ENCODE measurements at regions not wholly inside any gene's neighbourhood (a gene's known extent, or its start where the extent isn't known, plus 50 kb on each side); places are given as distances from the start of the nearest gene placed in this dataset.
"Not testable (repeated sequence)": the region's sequence is repeated elsewhere in the genome, so short reads cannot be mapped to it uniquely, and the experiment has no call there.

DNA sequence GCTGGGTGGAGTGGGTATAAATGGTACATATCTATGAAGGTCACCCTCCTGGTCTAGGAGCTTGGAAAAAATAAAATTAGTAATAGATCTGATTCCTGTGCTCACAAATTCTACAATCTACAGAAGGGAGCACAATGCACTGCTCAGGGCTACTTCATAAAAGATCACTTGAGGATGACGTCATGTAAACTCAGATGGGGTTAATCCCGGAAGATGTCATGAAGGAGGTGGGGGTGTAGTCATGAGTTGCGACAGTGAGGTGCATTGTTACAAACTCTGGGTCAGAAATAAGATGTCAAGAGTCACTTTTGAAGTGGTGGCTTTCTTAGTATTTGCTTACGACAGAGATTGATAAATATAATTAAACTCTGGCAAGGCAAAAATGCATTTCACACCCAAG lies 68.2 kb downstream of the LHX9 start:
- DNase-seq: no peak

DNA sequence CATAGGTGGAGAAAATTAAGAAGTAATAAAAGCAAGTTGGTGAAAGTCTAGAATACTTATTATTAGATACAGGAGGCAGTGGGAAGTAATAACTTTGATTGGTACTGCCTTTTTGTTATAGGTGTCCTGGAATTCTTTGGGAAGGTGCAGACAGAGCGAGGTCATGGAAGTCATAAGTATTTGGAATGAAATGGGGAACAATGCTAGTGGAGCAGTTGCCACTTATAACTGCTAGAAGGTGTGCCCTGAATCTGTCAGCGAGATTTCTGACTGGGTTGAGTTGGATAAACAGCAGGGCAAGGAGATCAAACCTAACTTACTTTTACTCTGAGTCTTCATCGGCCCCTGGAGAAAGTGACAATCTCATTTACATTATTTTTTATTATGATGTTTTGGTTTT lies 69.6 kb downstream of the LHX9 start:
- no peak for DNase-seq

DNA sequence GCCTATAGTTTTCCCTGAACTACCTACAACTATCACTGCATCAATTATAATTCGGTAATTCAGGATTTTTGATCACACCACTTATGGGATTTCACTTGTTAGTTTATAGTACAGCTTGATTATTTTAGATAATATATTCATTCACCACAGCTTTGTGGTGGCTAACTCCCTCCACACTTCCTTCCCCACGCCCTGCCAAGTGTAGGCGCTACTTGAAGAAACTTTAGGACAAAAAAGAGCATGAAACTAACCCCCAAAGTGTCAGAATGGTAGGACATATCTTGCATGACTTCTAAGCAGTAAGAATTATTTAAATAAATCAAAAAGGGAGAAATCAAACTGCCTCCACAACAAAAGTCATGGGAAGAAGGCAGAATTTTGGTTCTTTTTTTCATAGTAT lies 70.1 kb downstream of the LHX9 start:
- DNase-seq: no peak

DNA sequence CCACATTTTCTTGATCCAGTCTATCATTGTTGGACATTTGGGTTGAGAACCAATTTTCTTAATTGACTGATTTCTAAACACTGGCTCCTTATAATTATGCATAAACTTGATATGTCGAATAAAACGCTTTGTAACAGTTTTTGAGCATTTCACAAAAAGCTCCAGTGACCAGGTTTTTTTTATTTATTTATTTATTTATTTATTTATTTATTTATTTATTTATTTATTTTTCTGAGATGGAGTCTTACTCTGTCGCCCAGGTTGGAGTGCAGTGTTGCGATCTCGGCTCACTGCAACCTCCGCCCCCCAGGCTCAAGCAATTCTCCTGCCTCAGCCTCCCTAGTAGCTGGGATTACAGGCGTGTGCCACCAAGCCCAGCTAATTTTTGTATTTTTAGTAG lies 71.4 kb downstream of the LHX9 start:
- not testable (repeated sequence) for DNase-seq

DNA sequence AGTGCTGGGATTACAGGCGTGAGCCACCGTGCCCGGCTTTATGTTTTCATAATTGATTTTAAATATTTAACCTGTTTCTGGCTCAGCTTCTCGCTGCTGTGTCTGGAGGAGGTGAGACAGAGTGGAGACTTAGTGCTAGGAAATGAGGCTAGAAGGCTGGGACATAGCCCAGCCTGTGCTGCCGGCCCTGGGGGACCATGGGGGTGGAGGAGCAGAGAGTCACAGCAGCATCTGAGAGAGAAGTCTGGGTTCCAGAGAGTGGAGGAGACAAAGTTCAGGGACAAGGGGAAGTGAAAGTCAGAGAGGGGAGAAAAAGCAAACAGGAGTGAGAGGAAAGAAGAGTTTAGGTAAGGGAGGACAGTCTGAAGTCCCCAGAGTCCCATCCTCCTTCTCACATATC lies 71.9 kb downstream of the LHX9 start:
- DNase-seq: no peak

DNA sequence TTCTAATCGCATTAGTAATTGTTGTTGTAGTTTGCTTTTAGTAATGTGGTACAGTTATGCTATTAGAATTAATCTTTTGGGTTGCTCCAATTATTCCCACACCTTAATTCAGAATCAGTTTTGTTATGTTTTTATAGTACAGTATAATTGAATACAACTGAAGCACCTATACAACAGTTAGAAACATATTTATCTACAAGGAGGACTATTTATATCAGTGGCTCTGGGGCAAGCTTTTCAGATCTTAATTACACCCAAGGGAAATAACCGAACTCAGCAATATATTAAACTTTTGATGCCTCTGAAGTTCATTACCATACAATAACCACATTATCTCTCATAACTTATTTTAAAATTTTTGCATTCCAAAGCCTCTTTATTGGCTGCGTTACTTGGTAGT lies 74.4 kb downstream of the LHX9 start:
- DNase-seq: no peak

DNA sequence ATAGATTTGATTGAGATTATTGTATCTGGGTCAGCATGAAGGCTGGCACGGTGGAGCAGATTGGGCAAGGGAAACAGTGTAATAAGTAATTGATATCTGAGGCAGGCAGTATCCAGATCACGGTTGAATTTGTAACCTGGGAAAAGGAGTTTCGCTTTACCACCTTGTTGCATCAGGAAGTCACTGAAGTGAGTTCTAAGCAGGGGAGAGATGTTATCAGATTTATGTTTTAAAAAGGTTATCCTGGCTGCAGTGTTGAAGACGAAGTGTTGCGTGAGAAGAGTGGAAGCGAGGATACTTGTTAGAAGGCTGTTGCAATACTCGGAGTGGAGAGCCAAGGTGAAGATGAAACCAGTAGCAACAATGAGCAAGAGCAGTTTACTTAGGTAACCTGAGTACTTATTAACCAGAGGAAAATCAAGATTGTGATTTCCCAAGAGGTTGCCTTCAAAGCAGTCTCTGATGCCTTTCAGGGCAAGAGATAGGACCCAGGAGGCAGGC lies 77.8 kb downstream of the LHX9 start:
- no peak for DNase-seq

DNA sequence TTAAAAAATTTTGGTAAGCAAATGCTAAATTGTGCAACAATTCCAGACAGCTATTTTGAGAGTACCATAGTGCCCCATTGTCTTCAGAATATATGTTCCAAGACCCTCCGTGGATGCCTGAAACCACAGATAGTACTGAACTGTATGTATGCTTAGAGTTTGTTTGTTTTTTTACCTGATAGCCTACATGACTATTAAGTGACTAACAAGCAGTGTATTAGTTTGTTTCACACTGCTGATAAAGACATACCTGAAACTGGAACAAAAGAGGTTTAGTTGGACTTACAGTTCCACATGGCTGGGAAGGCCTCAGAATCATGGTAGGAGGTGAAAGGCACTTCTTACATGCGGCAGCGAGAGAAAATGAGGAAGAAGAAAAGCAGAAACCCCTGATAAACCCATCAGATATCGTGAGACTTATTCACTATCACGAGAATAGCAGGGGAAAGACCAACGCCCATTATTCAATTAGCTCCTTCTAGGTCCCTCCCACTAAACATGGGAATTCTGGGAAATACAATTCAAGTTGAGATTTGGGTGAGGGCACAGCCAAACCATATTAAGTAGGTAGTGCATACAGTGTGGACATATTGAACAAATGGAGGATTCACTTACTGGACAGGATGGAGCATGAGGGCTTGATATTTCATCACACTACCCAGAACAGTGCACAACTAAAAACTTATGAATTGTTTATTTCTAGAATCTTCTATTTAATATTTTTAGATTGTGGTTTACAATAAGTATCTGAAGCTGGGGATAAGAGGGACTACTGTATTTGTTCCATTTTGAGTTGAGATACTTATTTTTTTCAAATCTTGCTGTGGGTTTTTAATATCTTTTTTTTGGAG lies 78.5 kb downstream of the LHX9 start:
- DNase-seq: no peak

DNA sequence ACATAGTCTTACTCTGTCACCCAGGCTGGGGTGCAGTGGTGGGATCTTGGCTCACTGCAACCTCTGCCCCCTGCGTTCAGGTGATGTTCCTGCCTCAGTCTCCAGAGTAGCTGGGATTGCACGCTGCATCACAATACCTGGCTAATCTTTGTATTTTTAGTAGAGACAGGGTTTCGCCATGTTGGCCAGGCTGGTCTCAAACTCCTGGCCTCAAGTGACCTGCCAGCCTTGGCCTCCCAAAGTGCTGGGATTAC lies 79.0 kb downstream of the LHX9 start:
- not testable (repeated sequence) for DNase-seq

DNA sequence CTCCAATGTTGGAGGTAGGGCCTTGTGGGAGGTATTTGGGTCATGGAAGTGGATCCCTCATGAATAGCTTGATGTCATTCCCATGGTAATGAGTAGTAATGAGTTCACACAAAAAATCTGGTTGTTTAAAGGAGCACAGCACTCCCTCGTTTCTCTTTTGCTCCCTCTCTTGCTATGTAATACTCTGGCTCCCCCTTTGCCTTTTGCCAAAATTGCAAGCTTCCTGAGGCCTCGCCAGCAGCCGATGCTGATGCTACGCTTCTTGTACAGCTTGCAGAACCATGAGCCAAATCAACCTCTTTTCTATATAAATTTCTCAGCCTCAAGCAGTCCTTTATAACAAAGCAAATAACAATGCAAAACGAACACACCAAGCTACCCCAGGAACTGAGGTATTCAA lies 80.9 kb downstream of the LHX9 start:
- DNase-seq: no peak

DNA sequence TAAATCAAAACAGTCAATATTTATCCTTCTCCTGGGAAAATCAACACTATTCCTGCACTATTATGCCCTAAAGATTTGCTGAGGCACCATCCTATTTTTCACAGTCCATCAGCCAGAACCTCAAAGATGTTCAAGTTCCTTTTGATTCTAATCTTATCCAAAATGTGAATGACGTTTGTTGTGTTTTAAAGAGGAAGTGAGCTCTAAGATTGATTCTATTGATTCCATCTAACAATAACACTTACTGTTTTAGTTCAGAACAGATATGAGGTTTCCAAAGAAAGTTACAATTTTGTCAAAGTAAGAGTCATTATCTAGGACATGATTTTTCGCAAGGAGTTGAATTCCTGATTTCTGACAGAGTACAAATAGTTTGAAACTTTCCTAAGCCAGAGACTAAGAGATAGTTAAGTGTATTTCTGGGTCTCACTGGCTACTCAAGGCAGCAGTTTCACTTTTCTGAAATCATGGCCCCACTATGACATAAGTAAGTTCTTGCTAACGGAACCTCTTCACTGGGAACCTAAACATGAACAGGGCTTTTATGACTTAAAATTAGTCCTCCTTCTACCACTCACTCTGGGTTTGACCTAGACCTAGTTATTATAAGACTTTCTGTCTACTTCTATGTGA lies 84.7 kb downstream of the LHX9 start:
- no peak for DNase-seq

DNA sequence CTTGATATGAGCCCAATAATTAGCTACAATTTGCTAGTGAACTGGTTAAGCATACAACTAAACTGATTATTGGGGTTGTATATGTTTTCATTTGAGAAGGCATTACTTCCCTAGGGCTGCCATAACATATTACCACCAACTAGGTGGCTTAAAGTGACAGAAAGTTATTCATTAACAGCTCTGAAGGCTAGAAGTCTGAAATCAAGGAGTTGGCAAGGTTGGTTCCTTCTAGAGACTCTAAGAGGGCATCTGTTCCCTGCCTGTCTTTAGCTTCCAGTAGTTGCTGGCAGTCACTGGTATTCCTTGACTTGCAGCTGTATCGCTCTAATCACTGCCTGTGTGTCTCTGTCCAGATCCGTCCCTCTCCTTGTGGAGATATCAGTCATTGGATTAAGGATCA lies 86.3 kb downstream of the LHX9 start:
- DNase-seq: no peak

DNA sequence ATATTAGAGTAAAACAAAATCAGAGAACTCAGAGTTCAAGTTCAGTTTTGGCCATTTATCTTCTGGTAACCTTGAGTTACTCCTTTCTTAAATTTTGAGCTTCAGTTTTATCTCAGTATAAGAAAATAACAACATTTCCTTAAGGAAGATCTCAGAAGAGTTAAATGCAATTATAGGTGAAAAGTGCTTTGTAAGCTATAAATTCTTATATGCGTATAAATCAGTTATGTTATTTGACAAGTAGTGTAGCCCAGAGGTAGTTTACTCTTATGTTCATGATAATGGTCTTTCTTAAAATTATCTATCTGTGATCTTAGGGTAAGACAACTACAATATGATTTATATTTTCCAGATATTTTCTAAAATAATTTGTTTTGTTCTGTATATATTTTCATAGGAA lies 89.8 kb downstream of the LHX9 start:
- no peak for DNase-seq

DNA sequence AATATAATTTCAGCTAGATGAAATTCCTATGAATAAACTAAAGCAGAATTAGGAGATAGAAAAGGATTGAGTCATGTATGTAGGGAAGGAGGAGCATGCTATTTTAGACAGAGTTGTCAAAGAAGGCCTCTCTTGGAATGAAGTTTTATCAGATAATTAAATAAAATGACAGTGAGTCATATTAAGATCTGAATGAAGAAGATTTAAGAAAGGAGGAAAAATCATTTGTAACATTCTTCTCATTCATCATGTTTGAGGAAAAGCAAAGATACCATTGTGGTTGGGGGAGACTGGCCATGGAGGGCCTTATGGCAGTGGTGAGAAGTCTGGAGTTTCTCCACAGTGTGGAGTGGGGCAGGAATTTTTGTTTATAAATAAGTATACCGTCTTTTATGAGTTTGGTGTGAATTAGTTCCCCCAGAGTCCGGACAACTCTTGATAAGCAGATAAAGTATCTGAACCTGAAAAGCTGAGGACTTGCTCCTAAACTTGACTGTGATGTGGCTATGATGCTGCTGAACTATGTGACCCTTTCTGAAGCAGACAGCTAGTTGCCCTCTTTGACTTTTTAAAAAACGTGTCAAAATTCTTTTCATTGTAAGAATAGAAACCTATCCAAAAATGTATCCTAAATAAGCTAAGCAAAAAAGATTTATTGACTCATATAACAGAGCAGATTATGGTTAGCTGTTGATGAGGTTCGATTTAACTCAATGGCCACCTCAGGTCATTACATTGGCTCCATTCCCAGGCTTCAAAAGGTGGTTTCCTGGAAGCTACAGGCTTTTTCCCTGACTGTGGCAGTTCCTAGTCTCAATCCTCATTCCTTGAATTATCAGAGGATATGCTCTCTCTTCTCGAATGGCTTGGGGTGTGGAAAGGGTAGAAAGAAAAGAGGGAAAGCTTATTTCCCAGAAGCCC lies 90.8 kb downstream of the LHX9 start:
- DNase-seq: no peak

DNA sequence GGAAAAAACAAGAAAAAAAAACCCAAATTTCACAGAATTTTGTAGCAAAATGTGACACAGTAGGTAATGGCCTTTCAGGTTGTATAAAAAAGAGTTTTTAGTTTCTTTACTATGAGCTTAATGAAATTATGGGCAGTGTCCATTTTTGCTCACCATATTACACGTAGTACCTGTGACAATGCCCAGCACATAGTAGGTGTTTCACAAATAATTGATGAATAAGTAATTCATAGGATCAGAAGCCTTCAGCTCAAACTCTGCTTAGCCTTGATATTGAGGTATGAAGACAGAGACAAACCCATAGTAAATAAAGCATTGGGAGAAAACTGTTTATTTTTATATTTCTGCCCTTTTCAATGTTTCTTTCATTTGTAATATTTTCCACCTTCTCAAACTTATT lies 97.2 kb downstream of the LHX9 start:
- DNase-seq: no peak

DNA sequence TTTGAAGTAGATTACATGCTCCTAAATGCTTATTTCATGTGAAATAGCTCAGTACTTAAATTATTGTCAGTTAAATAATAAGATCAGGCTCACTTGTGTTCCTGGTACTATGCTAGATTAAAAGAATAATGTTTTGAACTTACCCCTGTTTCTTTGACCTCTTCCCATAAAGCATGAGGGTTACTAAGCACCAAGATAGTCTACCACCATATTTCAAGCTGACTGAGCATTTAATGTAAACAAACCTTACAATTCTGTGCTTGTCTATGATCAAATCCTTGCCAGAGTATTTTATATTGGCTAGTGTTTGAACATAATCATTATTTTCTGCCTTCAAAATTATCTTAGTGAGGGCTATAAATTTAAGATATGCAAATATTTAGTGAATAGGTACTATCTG lies 98.1 kb downstream of the LHX9 start:
- DNase-seq: no peak

DNA sequence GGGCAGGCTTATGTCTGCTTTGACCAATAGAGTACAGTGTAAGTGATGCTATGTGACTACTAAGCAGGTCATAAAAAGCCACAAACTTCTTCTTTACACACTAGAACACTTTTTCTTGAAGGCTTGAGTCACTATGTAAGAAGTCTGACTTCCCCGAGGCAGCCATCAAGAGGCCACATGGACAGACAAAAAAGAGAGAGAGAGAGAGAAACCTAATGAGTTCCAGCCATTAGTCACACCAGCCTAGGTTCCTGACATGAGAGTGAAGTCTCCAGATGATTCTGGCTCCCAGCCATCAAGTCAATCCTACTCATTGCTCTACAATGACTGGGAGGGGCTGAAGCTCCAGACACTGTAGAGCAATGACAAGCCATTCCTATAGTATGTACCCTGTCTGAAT lies 101.4 kb downstream of the LHX9 start:
- no peak for DNase-seq

DNA sequence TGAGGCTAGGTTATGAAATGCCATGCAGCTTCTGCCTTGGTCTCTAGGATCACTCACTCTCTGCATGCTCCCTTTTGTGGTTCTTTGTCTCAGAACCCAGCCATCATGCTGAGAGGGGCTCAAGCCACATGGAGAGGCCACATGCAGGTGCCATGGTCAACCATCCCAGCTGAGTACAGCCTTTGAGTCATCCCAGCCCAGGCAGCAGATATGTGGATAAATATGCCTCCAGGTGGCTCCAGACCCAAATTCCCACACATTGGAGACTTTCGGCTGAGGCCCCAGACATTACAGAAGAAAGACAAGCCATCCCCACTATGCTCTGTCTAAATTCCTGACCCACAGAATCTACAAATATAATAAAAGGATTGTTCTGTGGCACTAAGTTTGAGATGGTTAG lies 102.0 kb downstream of the LHX9 start:
- DNase-seq: no peak

DNA sequence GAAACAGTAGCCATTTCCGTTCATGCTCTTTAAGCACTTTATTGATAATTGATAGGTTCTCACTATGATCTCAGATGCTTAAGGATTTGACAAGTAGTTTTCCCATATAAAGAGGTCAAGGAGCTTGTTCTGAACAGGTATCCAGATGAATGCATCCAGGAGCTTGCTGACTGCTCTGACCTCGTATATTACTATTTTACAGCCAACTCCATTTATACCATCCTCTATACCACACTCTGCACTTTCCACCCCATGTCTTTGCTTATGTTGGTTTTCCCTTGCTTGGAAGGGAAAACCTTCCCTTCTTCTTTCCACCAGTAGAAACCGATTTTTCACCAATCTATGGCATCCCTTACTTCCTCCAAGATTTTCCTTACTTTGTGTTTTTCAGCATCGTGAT lies 107.2 kb downstream of the LHX9 start:
- DNase-seq: no peak

DNA sequence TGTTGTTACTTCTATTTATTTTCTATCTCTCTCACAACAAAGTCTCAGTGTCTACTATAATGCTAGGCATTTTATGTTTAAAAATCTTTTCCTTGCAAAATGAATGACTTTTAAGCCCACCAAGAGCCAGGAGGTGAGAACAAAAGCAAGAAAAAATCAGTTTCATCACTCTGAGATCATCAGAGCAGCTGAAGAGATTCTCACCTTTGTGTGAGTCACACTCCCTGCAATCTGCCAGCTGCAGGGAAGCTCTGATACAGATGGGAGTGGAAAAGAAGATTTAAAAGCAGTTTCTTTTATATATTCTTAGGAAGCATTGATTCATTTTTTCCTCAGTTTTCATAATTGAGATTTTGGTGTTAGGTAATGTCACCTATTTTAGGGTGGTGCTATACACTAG lies 107.6 kb downstream of the LHX9 start:
- no peak for DNase-seq

DNA sequence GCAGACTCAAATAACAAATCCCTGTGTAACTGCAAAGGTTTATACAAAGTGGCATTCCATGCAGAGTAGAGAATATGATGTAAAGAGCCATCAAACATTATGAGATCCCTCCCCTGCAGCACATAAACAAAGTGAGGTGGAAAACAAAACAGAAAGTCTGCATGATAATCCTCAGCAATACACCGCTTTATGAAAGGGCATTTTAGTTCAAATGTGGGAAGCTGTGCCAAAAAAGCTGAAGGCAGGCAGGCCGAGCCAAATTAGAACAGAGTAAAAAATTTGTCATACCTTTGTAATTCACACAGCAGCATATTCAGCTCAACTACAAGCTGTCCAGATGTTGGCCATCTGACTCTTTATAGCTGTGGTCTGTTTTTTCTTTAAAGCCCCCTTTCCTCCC lies 113.5 kb downstream of the LHX9 start:
- no peak for DNase-seq

DNA sequence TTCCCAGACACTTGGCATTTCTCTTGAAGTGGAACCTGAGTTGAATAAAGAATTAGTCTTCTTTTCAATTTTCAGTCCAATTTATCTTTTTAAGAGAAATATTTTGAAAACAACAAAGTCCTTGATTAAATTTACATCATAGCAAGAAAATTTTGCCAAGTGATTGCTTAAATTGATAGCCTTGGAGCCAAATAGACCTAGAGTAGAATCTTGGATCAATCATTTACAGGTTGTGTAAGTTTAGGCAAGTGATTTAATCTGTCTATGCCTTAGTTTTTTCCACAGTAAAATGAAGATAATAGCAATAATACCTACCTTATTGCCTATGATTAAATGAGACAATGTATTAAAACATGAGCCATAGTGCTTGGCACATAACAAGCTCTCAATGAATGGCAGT lies 113.9 kb downstream of the LHX9 start:
- no peak for DNase-seq

DNA sequence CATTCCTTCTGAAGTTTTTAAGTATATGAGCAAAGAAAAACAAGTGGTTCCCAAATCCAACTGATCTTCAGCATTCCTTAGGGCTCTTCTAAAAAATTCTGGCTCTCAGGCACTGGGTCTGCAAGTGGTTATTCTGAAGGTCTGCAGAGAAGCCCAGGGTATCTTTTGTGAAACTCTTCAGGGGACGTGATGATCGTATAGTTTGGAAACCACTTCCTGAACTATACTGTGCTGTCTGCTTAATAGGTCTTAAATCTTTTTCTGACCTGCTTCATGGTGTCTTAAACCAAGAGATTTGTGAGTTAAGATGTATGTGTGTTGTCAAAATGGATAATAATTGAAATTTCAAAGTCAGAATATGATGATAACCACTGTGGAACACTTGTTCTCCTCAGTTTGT lies 115.5 kb downstream of the LHX9 start:
- DNase-seq: no peak

DNA sequence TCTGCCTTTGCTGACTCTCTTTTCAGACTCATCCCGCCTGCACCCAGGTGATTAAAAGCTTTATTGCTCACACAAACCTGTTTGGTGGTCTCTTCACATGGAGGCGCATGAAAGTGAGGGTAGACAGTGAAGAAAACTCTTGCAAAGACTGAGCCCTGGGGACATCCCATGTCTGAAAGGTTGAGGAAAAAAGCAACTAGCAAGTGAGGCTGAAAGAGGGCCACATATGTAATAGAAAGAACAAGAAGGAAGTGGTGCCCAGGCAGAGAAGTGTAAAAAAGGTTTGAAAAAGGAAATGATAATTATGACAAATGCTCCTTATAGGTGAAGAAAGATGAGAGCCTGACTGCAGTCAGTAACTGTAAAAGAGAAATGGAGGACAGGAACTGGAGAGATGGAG lies 115.9 kb upstream of the NEK7 start:
- no peak for DNase-seq

Data from activated CD4-positive, alpha-beta T cell treated with anti-CD3 and anti-CD28 coated beads, Interleukin-2, amount 50 U/mL, for 48 hours (primary cell).